Rectal smooth muscle tissue (tissue), 1 donor: ENCODE measurements at regions not wholly inside any gene's neighbourhood (a gene's known extent, or its start where the extent isn't known, plus 50 kb on each side); places are given as distances from the start of the nearest gene placed in this dataset.
A peak's percentile ranks its signal among the peaks of the same experiment; 100 is the strongest.

Source experiments
- H3K27ac ChIP-seq: one replicate; pipeline ENCODE4 v1.7.0; 2013; ENCODE audit warnings: low read depth, low read length, inconsistent platforms
- H3K27me3 ChIP-seq: one replicate; pipeline ENCODE4 v1.7.0; 2013; ENCODE audit warnings: low read length; ENCODE audit not compliant: control insufficient read depth, insufficient read depth
- H3K36me3 ChIP-seq: one replicate; pipeline ENCODE4 v1.7.0; 2013; ENCODE audit warnings: low read length; ENCODE audit not compliant: control insufficient read depth, insufficient read depth
- H3K4me1 ChIP-seq: one replicate; pipeline ENCODE4 v1.7.0; 2013; ENCODE audit warnings: low read length; ENCODE audit not compliant: control insufficient read depth, insufficient read depth
- H3K4me3 ChIP-seq: one replicate; pipeline ENCODE4 v1.7.0; 2013; ENCODE audit warnings: low read length
- H3K9ac ChIP-seq: one replicate; pipeline ENCODE4 v1.7.0; 2013; ENCODE audit warnings: low read length

GRCh38 chr10:76679030-76679429, 958.6 kb downstream of the KCNMA1 start:
- Histone ChIP-seq H3K27me3 (no peaks in the 10 kb centered on the region), H3K4me1 (peaks cover 8% of the 10 kb centered on the region), H3K4me3 (no peak overlapping the region), H3K36me3 (no peaks in the 10 kb centered on the region), H3K27ac (no peak overlapping the region), H3K9ac (no peak overlapping the region)

- Histone ChIP-seq H3K27me3 (no peaks in the 10 kb centered on the region), H3K9ac (no peak overlapping the region), H3K27ac (peak overlapping the region; percentile 52), H3K36me3 (no peaks in the 10 kb centered on the region), H3K4me3 (no peak overlapping the region), H3K4me1 (peaks cover 8% of the 10 kb centered on the region)
Observed at GRCh38 chr10:76675951-76676587, 961.5 kb downstream of the KCNMA1 start.

GRCh38 chr10:76675561-76675950, 962.1 kb downstream of the KCNMA1 start:
- Histone ChIP-seq H3K27me3 (no peaks in the 10 kb centered on the region), H3K27ac (peak overlapping the region; percentile 20), H3K4me3 (no peak overlapping the region), H3K36me3 (no peaks in the 10 kb centered on the region), H3K4me1 (peaks cover 8% of the 10 kb centered on the region), H3K9ac (no peak overlapping the region)

- H3K9ac ChIP-seq = no peak overlapping the region
Observed at GRCh38 chr10:76667408-76668370, 969.9 kb downstream of the KCNMA1 start.

GRCh38 chr10:76666891-76667290, 970.7 kb downstream of the KCNMA1 start:
- no peaks in the 10 kb centered on the region for H3K36me3 ChIP-seq

More at GRCh38 chr10:76667408-76668370, 969.9 kb downstream of the KCNMA1 start:
- H3K27me3 ChIP-seq = no peaks in the 10 kb centered on the region
- H3K4me1 ChIP-seq = peaks cover 3% of the 10 kb centered on the region
- H3K4me3 ChIP-seq = no peak overlapping the region
- no peaks in the 10 kb centered on the region for H3K36me3 ChIP-seq
- no peak overlapping the region for H3K27ac ChIP-seq

GRCh38 chr10:76665029-76665428, 972.6 kb downstream of the KCNMA1 start:
- Histone ChIP-seq H3K27me3 (no peaks in the 10 kb centered on the region), H3K27ac (no peak overlapping the region), H3K36me3 (no peaks in the 10 kb centered on the region), H3K9ac (no peak overlapping the region), H3K4me1 (peaks cover 3% of the 10 kb centered on the region), H3K4me3 (no peak overlapping the region)

More at GRCh38 chr10:76666891-76667290, 970.7 kb downstream of the KCNMA1 start:
- Histone ChIP-seq H3K27me3 (no peaks in the 10 kb centered on the region), H3K9ac (no peak overlapping the region), H3K4me1 (peaks cover 3% of the 10 kb centered on the region), H3K4me3 (no peak overlapping the region), H3K27ac (no peak overlapping the region)

- no peak overlapping the region for H3K9ac ChIP-seq
- H3K36me3 ChIP-seq = no peaks in the 10 kb centered on the region
- no peak overlapping the region for H3K27ac ChIP-seq
- H3K4me3 ChIP-seq = no peak overlapping the region
- H3K4me1 ChIP-seq = no peaks in the 10 kb centered on the region
- H3K27me3 ChIP-seq = no peaks in the 10 kb centered on the region
Observed at GRCh38 chr10:76657337-76658012, 980.1 kb downstream of the KCNMA1 start.

- Histone ChIP-seq H3K4me3 (no peak overlapping the region), H3K4me1 (peaks cover 30% of the 10 kb centered on the region), H3K36me3 (no peaks in the 10 kb centered on the region), H3K9ac (no peak overlapping the region), H3K27ac (peak overlapping the region; percentile 70), H3K27me3 (no peaks in the 10 kb centered on the region)
Observed at GRCh38 chr10:76651154-76651553, 986.5 kb downstream of the KCNMA1 start.

- peaks cover 32% of the 10 kb centered on the region for H3K4me1 ChIP-seq
- no peak overlapping the region for H3K4me3 ChIP-seq
- no peaks in the 10 kb centered on the region for H3K27me3 ChIP-seq
- peak overlapping the region; percentile 70 for H3K27ac ChIP-seq
- H3K36me3 ChIP-seq = no peaks in the 10 kb centered on the region
- H3K9ac ChIP-seq = no peak overlapping the region
Observed at GRCh38 chr10:76649723-76650127, 987.9 kb downstream of the KCNMA1 start.

- no peak overlapping the region for H3K4me3 ChIP-seq
- H3K27me3 ChIP-seq = no peaks in the 10 kb centered on the region
- peaks cover 37% of the 10 kb centered on the region for H3K4me1 ChIP-seq
- H3K9ac ChIP-seq = no peak overlapping the region
- H3K36me3 ChIP-seq = no peaks in the 10 kb centered on the region
- peak overlapping the region; percentile 38 for H3K27ac ChIP-seq
Observed at GRCh38 chr10:76649254-76649653, 988.4 kb downstream of the KCNMA1 start.

- Histone ChIP-seq H3K4me1 (peaks cover 51% of the 10 kb centered on the region), H3K27ac (peak overlapping the region; percentile 37), H3K4me3 (no peak overlapping the region), H3K27me3 (no peaks in the 10 kb centered on the region), H3K36me3 (no peaks in the 10 kb centered on the region), H3K9ac (no peak overlapping the region)
Observed at GRCh38 chr10:76647301-76647700, 990.3 kb downstream of the KCNMA1 start.

GRCh38 chr10:76645341-76645740, 992.3 kb downstream of the KCNMA1 start:
- no peak overlapping the region for H3K9ac ChIP-seq
- peak overlapping the region; percentile 73 for H3K27ac ChIP-seq
- no peaks in the 10 kb centered on the region for H3K36me3 ChIP-seq
- peaks cover 53% of the 10 kb centered on the region for H3K4me1 ChIP-seq
- no peaks in the 10 kb centered on the region for H3K27me3 ChIP-seq
- H3K4me3 ChIP-seq = no peak overlapping the region
